ENCODE measurements at regions not wholly inside any gene's neighbourhood (a gene's known extent, or its start where the extent isn't known, plus 50 kb on each side); places are given as distances from the start of the nearest gene placed in this dataset.

- Mint-ChIP-seq H3K27me3 (peaks cover 3% of the 10 kb centered on the region), H3K27ac (no peak overlapping the region), H3K36me3 (no peaks in the 10 kb centered on the region), H3K4me1 (ENCODE audit: low read depth) (no peaks in the 10 kb centered on the region), H3K4me3 (no peak overlapping the region), H3K9me3 (ENCODE audit: low read depth) (no peaks in the 10 kb centered on the region)
These were observed 133.8 kb upstream of the FAM20A start for GRCh38 chr17:68734931-68735330.

GRCh38 chr17:68734187-68734900 lies 133.2 kb upstream of the FAM20A start:
- H3K36me3 Mint-ChIP-seq, result no peaks in the 10 kb centered on the region
- H3K9me3 Mint-ChIP-seq (ENCODE audit: low read depth), result no peaks in the 10 kb centered on the region
- no peaks in the 10 kb centered on the region for H3K4me1 Mint-ChIP-seq (ENCODE audit: low read depth)
- H3K27me3 Mint-ChIP-seq, result peaks cover 3% of the 10 kb centered on the region
- H3K27ac Mint-ChIP-seq, result no peak overlapping the region
- H3K4me3 Mint-ChIP-seq, result no peak overlapping the region

GRCh38 chr17:68733241-68734176 lies 132.3 kb upstream of the FAM20A start:
- no peaks in the 10 kb centered on the region for H3K36me3 Mint-ChIP-seq
- no peak overlapping the region for H3K4me3 Mint-ChIP-seq
- no peak overlapping the region for H3K27ac Mint-ChIP-seq
- peaks cover 3% of the 10 kb centered on the region for H3K27me3 Mint-ChIP-seq
- no peaks in the 10 kb centered on the region for H3K9me3 Mint-ChIP-seq (ENCODE audit: low read depth)
- no peaks in the 10 kb centered on the region for H3K4me1 Mint-ChIP-seq (ENCODE audit: low read depth)

- Mint-ChIP-seq H3K4me3 (no peak overlapping the region), H3K36me3 (no peaks in the 10 kb centered on the region)
These were observed 131.2 kb upstream of the FAM20A start for GRCh38 chr17:68732301-68732749.

GRCh38 chr17:68731465-68731864 lies 130.3 kb upstream of the FAM20A start:
- no peaks in the 10 kb centered on the region for H3K36me3 Mint-ChIP-seq
- no peak overlapping the region for H3K27ac Mint-ChIP-seq
- no peaks in the 10 kb centered on the region for H3K4me1 Mint-ChIP-seq (ENCODE audit: low read depth)
- no peaks in the 10 kb centered on the region for H3K9me3 Mint-ChIP-seq (ENCODE audit: low read depth)
- H3K4me3 Mint-ChIP-seq, result no peak overlapping the region
- H3K27me3 Mint-ChIP-seq, result peaks cover 6% of the 10 kb centered on the region

More at GRCh38 chr17:68732301-68732749, 131.2 kb upstream of the FAM20A start:
- no peaks in the 10 kb centered on the region for H3K4me1 Mint-ChIP-seq (ENCODE audit: low read depth)
- H3K27ac Mint-ChIP-seq, result no peak overlapping the region
- peaks cover 3% of the 10 kb centered on the region for H3K27me3 Mint-ChIP-seq
- H3K9me3 Mint-ChIP-seq (ENCODE audit: low read depth), result no peaks in the 10 kb centered on the region

GRCh38 chr17:68719431-68719830 lies 118.3 kb upstream of the FAM20A start:
- Mint-ChIP-seq H3K27me3 (peaks cover 19% of the 10 kb centered on the region), H3K4me3 (no peak overlapping the region), H3K36me3 (no peaks in the 10 kb centered on the region)

GRCh38 chr17:68718926-68719325 lies 117.8 kb upstream of the FAM20A start:
- H3K36me3 Mint-ChIP-seq, result no peaks in the 10 kb centered on the region
- H3K4me1 Mint-ChIP-seq (ENCODE audit: low read depth), result no peaks in the 10 kb centered on the region
- no peaks in the 10 kb centered on the region for H3K9me3 Mint-ChIP-seq (ENCODE audit: low read depth)
- H3K4me3 Mint-ChIP-seq, result no peak overlapping the region
- no peak overlapping the region for H3K27ac Mint-ChIP-seq
- peaks cover 20% of the 10 kb centered on the region for H3K27me3 Mint-ChIP-seq

More at GRCh38 chr17:68719431-68719830, 118.3 kb upstream of the FAM20A start:
- H3K9me3 Mint-ChIP-seq (ENCODE audit: low read depth), result no peaks in the 10 kb centered on the region
- H3K4me1 Mint-ChIP-seq (ENCODE audit: low read depth), result no peaks in the 10 kb centered on the region
- no peak overlapping the region for H3K27ac Mint-ChIP-seq

GRCh38 chr17:68718465-68718864 lies 117.3 kb upstream of the FAM20A start:
- peaks cover 21% of the 10 kb centered on the region for H3K27me3 Mint-ChIP-seq
- no peaks in the 10 kb centered on the region for H3K9me3 Mint-ChIP-seq (ENCODE audit: low read depth)
- H3K27ac Mint-ChIP-seq, result no peak overlapping the region
- H3K36me3 Mint-ChIP-seq, result no peaks in the 10 kb centered on the region
- no peak overlapping the region for H3K4me3 Mint-ChIP-seq
- no peaks in the 10 kb centered on the region for H3K4me1 Mint-ChIP-seq (ENCODE audit: low read depth)

- H3K27me3 Mint-ChIP-seq, result peaks cover 25% of the 10 kb centered on the region
- no peak overlapping the region for H3K4me3 Mint-ChIP-seq
- H3K9me3 Mint-ChIP-seq (ENCODE audit: low read depth), result no peaks in the 10 kb centered on the region
- no peaks in the 10 kb centered on the region for H3K4me1 Mint-ChIP-seq (ENCODE audit: low read depth)
- H3K36me3 Mint-ChIP-seq, result no peaks in the 10 kb centered on the region
- no peak overlapping the region for H3K27ac Mint-ChIP-seq
These were observed 113.5 kb upstream of the FAM20A start for GRCh38 chr17:68714676-68715075.

- H3K36me3 Mint-ChIP-seq, result no peaks in the 10 kb centered on the region
- no peaks in the 10 kb centered on the region for H3K4me1 Mint-ChIP-seq (ENCODE audit: low read depth)
- peaks cover 19% of the 10 kb centered on the region for H3K27me3 Mint-ChIP-seq
- no peak overlapping the region for H3K4me3 Mint-ChIP-seq
- no peak overlapping the region for H3K27ac Mint-ChIP-seq
- H3K9me3 Mint-ChIP-seq (ENCODE audit: low read depth), result no peaks in the 10 kb centered on the region
These were observed 110.7 kb upstream of the FAM20A start for GRCh38 chr17:68711858-68712257.

- no peaks in the 10 kb centered on the region for H3K9me3 Mint-ChIP-seq (ENCODE audit: low read depth)
- peaks cover 17% of the 10 kb centered on the region for H3K27me3 Mint-ChIP-seq
- H3K4me1 Mint-ChIP-seq (ENCODE audit: low read depth), result no peaks in the 10 kb centered on the region
- H3K27ac Mint-ChIP-seq, result no peak overlapping the region
- no peak overlapping the region for H3K4me3 Mint-ChIP-seq
- no peaks in the 10 kb centered on the region for H3K36me3 Mint-ChIP-seq
These were observed 109.8 kb upstream of the FAM20A start for GRCh38 chr17:68710976-68711375.

- peaks cover 17% of the 10 kb centered on the region for H3K27me3 Mint-ChIP-seq
- no peak overlapping the region for H3K27ac Mint-ChIP-seq
- H3K36me3 Mint-ChIP-seq, result no peaks in the 10 kb centered on the region
- H3K4me1 Mint-ChIP-seq (ENCODE audit: low read depth), result no peaks in the 10 kb centered on the region
- no peaks in the 10 kb centered on the region for H3K9me3 Mint-ChIP-seq (ENCODE audit: low read depth)
- no peak overlapping the region for H3K4me3 Mint-ChIP-seq
These were observed 109.0 kb upstream of the FAM20A start for GRCh38 chr17:68710035-68710780.

- Mint-ChIP-seq H3K36me3 (no peaks in the 10 kb centered on the region), H3K4me3 (no peak overlapping the region), H3K4me1 (ENCODE audit: low read depth) (no peaks in the 10 kb centered on the region), H3K27ac (no peak overlapping the region), H3K9me3 (ENCODE audit: low read depth) (no peaks in the 10 kb centered on the region), H3K27me3 (peaks cover 16% of the 10 kb centered on the region)
These were observed 108.3 kb upstream of the FAM20A start for GRCh38 chr17:68709461-68709860.

- Mint-ChIP-seq H3K27ac (no peak overlapping the region), H3K9me3 (ENCODE audit: low read depth) (peaks cover 6% of the 10 kb centered on the region), H3K36me3 (no peaks in the 10 kb centered on the region), H3K27me3 (peaks cover 11% of the 10 kb centered on the region), H3K4me3 (no peak overlapping the region), H3K4me1 (ENCODE audit: low read depth) (no peaks in the 10 kb centered on the region)
These were observed 105.9 kb upstream of the FAM20A start for GRCh38 chr17:68707031-68707430.

Measured in activated naive CD8-positive, alpha-beta T cell (primary cell).